Epithelial cell of esophagus (primary cell): ENCODE measurements at regions not wholly inside any gene's neighbourhood (a gene's known extent, or its start where the extent isn't known, plus 50 kb on each side); places are given as distances from the start of the nearest gene placed in this dataset.

Experiments
- DNase-seq: peaks from one replicate; pipeline ENCODE4 v3.0.0; 2010; ENCODE audit warnings: low read depth
- H3K4me3 ChIP-seq: 2 replicates; pipeline ENCODE4 v1.5.1; 2011; ENCODE audit warnings: mild to moderate bottlenecking, low read length, control low read depth
- TF ChIP-seq, protein P1 (sequence below): IDR thresholded peaks from 2 replicates; pipeline ENCODE4 v1.5.1; 2011; ENCODE audit warnings: low read depth, mild to moderate bottlenecking, low read length, control low read depth, inconsistent platforms; ENCODE audit not compliant: insufficient read depth; ENCODE audit errors: missing control alignments

- no peak overlapping the region for H3K4me3 ChIP-seq
- DNase-seq = peak; percentile 79
- TF ChIP-seq, protein P1, sequence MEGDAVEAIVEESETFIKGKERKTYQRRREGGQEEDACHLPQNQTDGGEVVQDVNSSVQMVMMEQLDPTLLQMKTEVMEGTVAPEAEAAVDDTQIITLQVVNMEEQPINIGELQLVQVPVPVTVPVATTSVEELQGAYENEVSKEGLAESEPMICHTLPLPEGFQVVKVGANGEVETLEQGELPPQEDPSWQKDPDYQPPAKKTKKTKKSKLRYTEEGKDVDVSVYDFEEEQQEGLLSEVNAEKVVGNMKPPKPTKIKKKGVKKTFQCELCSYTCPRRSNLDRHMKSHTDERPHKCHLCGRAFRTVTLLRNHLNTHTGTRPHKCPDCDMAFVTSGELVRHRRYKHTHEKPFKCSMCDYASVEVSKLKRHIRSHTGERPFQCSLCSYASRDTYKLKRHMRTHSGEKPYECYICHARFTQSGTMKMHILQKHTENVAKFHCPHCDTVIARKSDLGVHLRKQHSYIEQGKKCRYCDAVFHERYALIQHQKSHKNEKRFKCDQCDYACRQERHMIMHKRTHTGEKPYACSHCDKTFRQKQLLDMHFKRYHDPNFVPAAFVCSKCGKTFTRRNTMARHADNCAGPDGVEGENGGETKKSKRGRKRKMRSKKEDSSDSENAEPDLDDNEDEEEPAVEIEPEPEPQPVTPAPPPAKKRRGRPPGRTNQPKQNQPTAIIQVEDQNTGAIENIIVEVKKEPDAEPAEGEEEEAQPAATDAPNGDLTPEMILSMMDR = no peak
Measured at GRCh38 chr16:85520853-85521521, 92.1 kb upstream of the GSE1 start.

DNA sequence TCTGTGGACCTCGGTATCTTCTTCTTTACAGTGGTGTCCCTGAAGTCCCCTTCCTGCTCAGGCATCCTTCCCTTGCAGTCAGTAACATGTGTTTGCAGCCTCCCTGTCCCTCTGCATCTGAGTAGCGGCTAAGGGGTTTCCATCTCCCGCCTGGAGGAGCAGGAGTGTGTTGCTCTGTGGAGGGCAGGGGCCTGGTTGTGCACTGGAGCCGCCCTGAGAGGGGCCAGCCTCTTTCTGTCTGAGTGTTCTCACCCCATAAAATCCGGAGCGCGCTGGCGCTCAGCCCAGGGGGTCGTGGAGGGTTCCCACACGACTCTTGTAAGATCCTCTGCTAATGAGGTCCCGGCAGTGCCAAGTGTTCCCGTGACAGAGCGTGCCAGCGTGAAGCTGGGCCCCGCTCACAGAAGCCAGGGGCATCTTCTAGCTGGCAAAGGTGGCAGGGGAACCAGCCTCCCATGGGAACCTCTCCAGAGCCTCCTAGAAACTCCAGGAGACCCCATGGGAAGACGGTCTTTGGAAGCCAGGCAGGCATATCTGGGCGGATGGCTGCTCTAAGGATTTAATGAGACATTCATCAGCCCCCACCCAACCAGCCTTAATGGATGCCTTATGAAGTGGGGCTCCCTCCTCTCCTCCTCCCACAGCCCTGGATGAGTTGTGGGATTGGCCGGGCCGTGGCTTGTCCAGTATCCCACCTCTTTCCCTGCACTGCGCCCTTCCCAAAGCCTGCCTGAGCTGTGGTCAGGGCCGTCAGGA is 91.4 kb upstream of the GSE1 start:
- no peak overlapping the region for H3K4me3 ChIP-seq
- DNase-seq = no peak
- TF ChIP-seq, protein P1 = no peak

- no peak overlapping the region for H3K4me3 ChIP-seq
- no peak for DNase-seq
- TF ChIP-seq, protein P1 = no peak
Measured at GRCh38 chr16:85522308-85522841, 90.7 kb upstream of the GSE1 start.

- H3K4me3 ChIP-seq = no peak overlapping the region
- DNase-seq = peak; percentile 21
- TF ChIP-seq, protein P1 = no peak
Measured at GRCh38 chr16:85522842-85523601, 90.1 kb upstream of the GSE1 start.

DNA sequence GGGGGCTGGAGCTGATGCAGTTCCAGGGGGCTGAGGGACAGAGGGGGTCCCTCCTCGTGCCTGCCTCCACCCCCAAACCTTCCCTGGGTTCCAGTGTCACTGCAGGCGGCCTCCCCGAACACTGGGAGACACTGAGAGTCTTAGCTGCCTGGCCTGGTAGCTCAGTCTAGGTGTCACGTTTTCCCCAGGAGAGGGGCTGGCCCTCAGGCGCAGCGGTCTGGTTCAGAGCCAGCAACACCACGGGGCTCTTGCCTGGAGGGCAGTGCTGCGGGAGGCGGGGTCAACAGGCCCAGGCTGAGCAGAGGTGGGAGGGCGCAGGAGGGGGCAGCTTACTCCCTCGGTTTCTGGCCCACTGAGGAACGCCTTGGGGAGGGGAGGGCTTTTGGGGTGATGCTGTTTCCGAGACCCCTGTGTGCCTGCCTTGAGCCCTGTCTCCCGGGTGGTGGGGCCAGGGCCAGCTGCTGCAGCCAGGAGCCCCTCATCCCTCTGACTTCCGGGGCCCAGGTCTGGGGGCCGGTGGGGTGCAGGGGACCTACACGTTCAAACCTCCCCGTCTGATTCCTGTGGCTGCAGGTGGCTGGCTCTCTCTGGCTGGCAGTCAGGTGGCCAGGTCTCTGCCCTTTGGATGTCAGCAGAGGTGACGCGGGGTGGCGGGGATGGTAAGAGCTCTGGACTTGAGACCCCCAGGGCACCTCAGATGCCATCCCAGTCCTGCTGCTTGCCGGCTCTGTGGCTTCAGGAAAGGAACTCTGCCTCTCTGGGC is 89.3 kb upstream of the GSE1 start:
- no peak overlapping the region for H3K4me3 ChIP-seq
- TF ChIP-seq, protein P1 = no peak
- no peak for DNase-seq

DNA sequence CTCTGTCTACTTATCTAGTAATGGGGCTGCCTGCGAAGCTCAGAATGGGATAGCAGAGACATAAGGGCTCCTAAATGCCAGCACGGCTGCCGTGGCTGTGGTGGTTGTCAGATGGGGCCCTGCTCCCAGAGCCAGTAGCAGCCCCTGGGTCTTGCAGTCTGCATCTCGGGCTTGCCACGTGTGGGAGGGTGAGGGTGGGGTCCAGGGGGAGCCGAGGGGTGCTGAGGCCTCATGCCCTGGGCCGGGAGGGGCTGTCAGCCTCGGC is 88.8 kb upstream of the GSE1 start:
- DNase-seq = no peak
- H3K4me3 ChIP-seq = no peak overlapping the region
- TF ChIP-seq, protein P1 = no peak
